Transverse colon (tissue), 4 donors: ENCODE measurements at regions not wholly inside any gene's neighbourhood (a gene's known extent, or its start where the extent isn't known, plus 50 kb on each side); places are given as distances from the start of the nearest gene placed in this dataset.

Experiments
- EP300 ChIP-seq: sonication (generic); formaldehyde crosslinking; IDR thresholded peaks from one replicate; pipeline ENCODE4 v1.6.1; 2017; ENCODE audit warnings: antibody characterized with exemption, low read depth
- POLR2A ChIP-seq: fragments of 450-650 bp; IDR thresholded peaks from one replicate; pipeline ENCODE4 v1.6.1; 2016; ENCODE audit warnings: antibody characterized with exemption, mild to moderate bottlenecking, moderate library complexity
- POLR2AphosphoS5 ChIP-seq, 3 donors: sonication (generic); formaldehyde crosslinking; IDR thresholded peaks; one replicate each; pipeline ENCODE4 v1.6.1; 2016; ENCODE audit warnings: antibody characterized with exemption in 3 of 3
- TF ChIP-seq, protein P1 (sequence below), 5 experiments: fragments of 200-600 bp in 3 of 5; fragments of 450-650 bp in 2 of 5; sonication (generic) in 3 of 5; IDR thresholded peaks; 1 replicate in 2 of 5; 2 replicates in 3 of 5; pipeline ENCODE4 v1.5.1; 2016 to 2017; ENCODE audit warnings: antibody characterized with exemption in 5 of 5, inconsistent platforms in 3 of 5, mild to moderate bottlenecking in 2 of 5, moderate library complexity in 1 of 5

DNA sequence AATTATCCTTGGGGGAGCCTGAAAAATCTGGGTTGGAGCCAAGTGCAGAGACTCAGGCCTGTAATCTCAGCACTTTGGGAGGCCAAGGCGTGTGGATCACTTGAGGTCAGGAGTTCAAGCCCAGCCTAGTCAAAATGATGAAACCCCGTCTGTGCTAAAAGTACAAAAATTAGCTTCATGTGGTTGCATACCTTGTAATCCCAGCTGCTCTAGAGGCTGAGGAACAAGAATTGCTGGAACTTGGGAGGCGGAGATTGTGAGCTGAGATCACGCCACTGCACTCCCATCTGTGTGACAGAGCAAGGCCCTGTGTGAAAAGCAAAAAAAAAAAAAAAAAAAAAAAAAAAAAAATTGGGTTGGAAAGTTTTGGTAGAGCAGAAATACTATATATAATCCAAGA, 1563.6 kb upstream of the PRMT6 start:
- TF ChIP-seq, protein P1, sequence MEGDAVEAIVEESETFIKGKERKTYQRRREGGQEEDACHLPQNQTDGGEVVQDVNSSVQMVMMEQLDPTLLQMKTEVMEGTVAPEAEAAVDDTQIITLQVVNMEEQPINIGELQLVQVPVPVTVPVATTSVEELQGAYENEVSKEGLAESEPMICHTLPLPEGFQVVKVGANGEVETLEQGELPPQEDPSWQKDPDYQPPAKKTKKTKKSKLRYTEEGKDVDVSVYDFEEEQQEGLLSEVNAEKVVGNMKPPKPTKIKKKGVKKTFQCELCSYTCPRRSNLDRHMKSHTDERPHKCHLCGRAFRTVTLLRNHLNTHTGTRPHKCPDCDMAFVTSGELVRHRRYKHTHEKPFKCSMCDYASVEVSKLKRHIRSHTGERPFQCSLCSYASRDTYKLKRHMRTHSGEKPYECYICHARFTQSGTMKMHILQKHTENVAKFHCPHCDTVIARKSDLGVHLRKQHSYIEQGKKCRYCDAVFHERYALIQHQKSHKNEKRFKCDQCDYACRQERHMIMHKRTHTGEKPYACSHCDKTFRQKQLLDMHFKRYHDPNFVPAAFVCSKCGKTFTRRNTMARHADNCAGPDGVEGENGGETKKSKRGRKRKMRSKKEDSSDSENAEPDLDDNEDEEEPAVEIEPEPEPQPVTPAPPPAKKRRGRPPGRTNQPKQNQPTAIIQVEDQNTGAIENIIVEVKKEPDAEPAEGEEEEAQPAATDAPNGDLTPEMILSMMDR (IDR thresholded peaks at IDR 0.05) = no peak
- TF ChIP-seq POLR2A = no peak
- no peak for TF ChIP-seq POLR2AphosphoS5 (IDR thresholded peaks at IDR 0.05)
- no peak for TF ChIP-seq EP300
